HepG2 (cell line): ENCODE measurements at regions not wholly inside any gene's neighbourhood (a gene's known extent, or its start where the extent isn't known, plus 50 kb on each side); places are given as distances from the start of the nearest gene placed in this dataset.
"Not testable (repeated sequence)": the region's sequence is repeated elsewhere in the genome, so short reads cannot be mapped to it uniquely, and the experiment has no call there.

ENCODE experiments used
- ATAC-seq: fragments of 200-7000 bp; cut with Tn5 transposase; 3 replicates; pipeline ENCODE4 v1.9.1; 2020; ENCODE audit warnings: mild to moderate bottlenecking, moderate library complexity
- BruUV-seq: library from RNA; stranded (reverse); fragments of 400-500 nt; replicated peaks from 2 replicates; lab custom pipeline; 2021; lab: Mats Ljungman, UMichigan
- CTCF ChIA-PET: fragments of 300-600 bp; formaldehyde crosslinking; extraction: SDS; loops from one replicate; lab custom pipeline; 2021; ENCODE audit warnings: low total read pairs, inconsistent platforms, low intra/inter-chr PET ratio; lab: Yijun Ruan, JAX
- POLR2A ChIA-PET: fragments of 350-600 bp; sonication (Branson Sonifier 250); formaldehyde crosslinking; loops from one replicate; lab custom pipeline; 2020; ENCODE audit warnings: antibody characterized with exemption, inconsistent platforms; lab: Yijun Ruan, JAX
- DNase-seq: peaks from one replicate; pipeline ENCODE4 v3.0.0-alpha.2; 2015; ENCODE audit warnings: low spot score
- FAIRE-seq: peaks from 3 replicates; lab custom pipeline; 2011; peaks lifted over from hg19 to GRCh38; lab: Jason Lieb, UNC
- H2AFZ ChIP-seq: one replicate; pipeline ENCODE4 v1.6.1; 2011; ENCODE audit warnings: low read length, inconsistent platforms
- H3K27ac ChIP-seq: fragments of 300-600 bp; 3 replicates; pipeline ENCODE4 v1.8.0; 2011; ENCODE audit warnings: mixed run types, mild to moderate bottlenecking, mixed read lengths, low read length, inconsistent platforms; ENCODE audit not compliant: insufficient read depth; ENCODE audit errors: extremely low read length
- H3K27me3 ChIP-seq, 2 experiments: fragments of 200-600 bp in 1 of 2; 2 replicates in 1 of 2; 3 replicates in 1 of 2; pipeline versions ENCODE4 v1.6.0 to v1.8.0; 2011; ENCODE audit warnings: low read length in 2 of 2, mild to moderate bottlenecking in 2 of 2, moderate library complexity in 2 of 2, inconsistent platforms in 1 of 2; ENCODE audit not compliant: insufficient read depth in 2 of 2, control insufficient read depth in 1 of 2
- H3K36me3 ChIP-seq, 2 experiments: fragments of 200-600 bp in 1 of 2; replicated peaks in 1 of 2; 2 replicates in 1 of 2; 3 replicates in 1 of 2; pipeline versions ENCODE4 v1.5.1 to v1.8.0; 2011; ENCODE audit warnings: low read length in 2 of 2, inconsistent platforms in 1 of 2; ENCODE audit not compliant: insufficient read depth in 2 of 2, control insufficient read depth in 1 of 2
- H3K4me1 ChIP-seq: 2 replicates; pipeline ENCODE4 v1.5.1; 2012; ENCODE audit warnings: low read length, inconsistent platforms; ENCODE audit not compliant: insufficient read depth
- H3K4me2 ChIP-seq: 2 replicates; pipeline ENCODE4 v1.6.0; 2011; ENCODE audit warnings: low read depth, low read length, inconsistent platforms
- H3K4me3 ChIP-seq, 3 experiments: fragments of 200-600 bp in 1 of 3; sonication (generic), shearing (Covaris generic) in 1 of 3; replicated peaks in 1 of 3; 2 replicates each; pipeline ENCODE4 v1.5.1; 2011 to 2016; ENCODE audit warnings: low read length in 3 of 3, inconsistent platforms in 2 of 3, low read depth in 2 of 3, mild to moderate bottlenecking in 2 of 3, control low read depth in 1 of 3, mixed read lengths in 1 of 3; ENCODE audit not compliant: insufficient read depth in 1 of 3
- H3K79me2 ChIP-seq: one replicate; pipeline ENCODE4 v1.6.1; 2011; ENCODE audit warnings: low read length, inconsistent platforms; ENCODE audit not compliant: insufficient read depth
- H3K9ac ChIP-seq: 2 replicates; pipeline ENCODE4 v1.6.0; 2011; ENCODE audit warnings: mild to moderate bottlenecking, low read depth, low read length, inconsistent platforms; ENCODE audit not compliant: insufficient read depth
- H3K9me3 ChIP-seq: 2 replicates; pipeline ENCODE4 v1.5.1; 2012; ENCODE audit warnings: mild to moderate bottlenecking, low read length
- H4K20me1 ChIP-seq: 2 replicates; pipeline ENCODE4 v1.6.0; 2011; ENCODE audit warnings: inconsistent platforms, mild to moderate bottlenecking, low read length, moderate library complexity; ENCODE audit not compliant: insufficient read depth
- GZF1 ChIP-seq: sonication (generic); formaldehyde crosslinking; IDR thresholded peaks from 2 replicates; pipeline ENCODE4 v1.5.1; 2020; ENCODE audit warnings: mild to moderate bottlenecking, missing genetic modification reagents
- KLF6 ChIP-seq: IDR thresholded peaks from 2 replicates; pipeline ENCODE4 v1.8.0; 2016; ENCODE audit warnings: missing biosample characterization, missing genetic modification reagents
- MAFK ChIP-seq, 2 experiments: IDR thresholded peaks in 1 of 2; conservative IDR thresholded peaks in 1 of 2; 2 replicates each; pipeline ENCODE4 v1.6.1; 2011; ENCODE audit warnings: improper control_type of control experiment in 2 of 2, low read length in 2 of 2
- NFE2 ChIP-seq: sonication (generic); formaldehyde crosslinking; IDR thresholded peaks from 2 replicates; pipeline ENCODE4 v1.4.0; 2020; ENCODE audit warnings: missing genetic modification reagents
- ZC3H13 ChIP-seq: sonication (generic); formaldehyde crosslinking; IDR thresholded peaks from 2 replicates; pipeline ENCODE4 v1.8.1; 2023; ENCODE audit warnings: mild to moderate bottlenecking, missing genetic modification reagents, moderate library complexity
- ZNF839 ChIP-seq: sonication (generic); formaldehyde crosslinking; IDR thresholded peaks from 2 replicates; pipeline ENCODE4 v1.4.0; 2020; ENCODE audit warnings: missing genetic modification reagents, mild to moderate bottlenecking, borderline replicate concordance
- WGBS: methylation state at CpG from one replicate; pipeline ENCODE4 v1.1.6; 2017; ENCODE audit warnings: low lambda C conversion rate; 5-methylcytosine and 5-hydroxymethylcytosine counted together
- in situ Hi-C: cut with HindIII; loops from 2 replicates; pipeline ENCODE4 v1.10.0; 2017; ENCODE audit warnings: low pct_unique_long_range_greater_than_20kb; ENCODE audit not compliant: extremely low pct_ligation_motif_present
- intact Hi-C: fragments of 100-400 bp; cut with micrococcal nuclease; formaldehyde crosslinking; loops from one replicate; pipeline ENCODE4 v1.10.0; 2022; ENCODE audit not compliant: unreplicated experiment

- in situ Hi-C loops (no loop called here), intact Hi-C loops (loop anchor here (5.0 kb wide), 1 partner anchor 675 kb away; no protein-coding TSS in a partner anchor)
- ChIA-PET CTCF (no interaction called here), POLR2A (no interaction called here)
- Histone ChIP-seq H3K79me2 (no peaks in the 10 kb centered on the region), H3K36me3 (no peaks in the 10 kb centered on the region), H3K27me3 (no peaks in the 10 kb centered on the region; a peak in 1 of 5 replicates), H3K4me3 (no peak overlapping the region), H3K27ac (no peak overlapping the region), H3K9me3 (no peaks in the 10 kb centered on the region), H3K9ac (no peak overlapping the region), H3K4me1 (no peaks in the 10 kb centered on the region), H2AFZ (no peak overlapping the region), H3K4me2 (no peak overlapping the region), H4K20me1 (no peaks in the 10 kb centered on the region)
- no TSS peak for BruUV-seq
- FAIRE-seq (no peak), ATAC-seq (no peak), DNase-seq (no peak)
- TF ChIP-seq ZNF839 (CRISPR knock-in tag) (no peak), NFE2 (CRISPR knock-in tag) (no peak), KLF6 (no peak), ZC3H13 (no peak), GZF1 (no peak), MAFK (conservative IDR thresholded peaks at IDR 0.05 in 1 of 2, IDR thresholded peaks at IDR 0.05 in 1 of 2; ENCODE audit: low read length in 2 of 2) (peak; percentile 24 to 64; a peak in 2 of 4 replicates)
These were observed 152.2 kb downstream of the C3orf38 start for GRCh38 chr3:88301996-88302393.

DNA sequence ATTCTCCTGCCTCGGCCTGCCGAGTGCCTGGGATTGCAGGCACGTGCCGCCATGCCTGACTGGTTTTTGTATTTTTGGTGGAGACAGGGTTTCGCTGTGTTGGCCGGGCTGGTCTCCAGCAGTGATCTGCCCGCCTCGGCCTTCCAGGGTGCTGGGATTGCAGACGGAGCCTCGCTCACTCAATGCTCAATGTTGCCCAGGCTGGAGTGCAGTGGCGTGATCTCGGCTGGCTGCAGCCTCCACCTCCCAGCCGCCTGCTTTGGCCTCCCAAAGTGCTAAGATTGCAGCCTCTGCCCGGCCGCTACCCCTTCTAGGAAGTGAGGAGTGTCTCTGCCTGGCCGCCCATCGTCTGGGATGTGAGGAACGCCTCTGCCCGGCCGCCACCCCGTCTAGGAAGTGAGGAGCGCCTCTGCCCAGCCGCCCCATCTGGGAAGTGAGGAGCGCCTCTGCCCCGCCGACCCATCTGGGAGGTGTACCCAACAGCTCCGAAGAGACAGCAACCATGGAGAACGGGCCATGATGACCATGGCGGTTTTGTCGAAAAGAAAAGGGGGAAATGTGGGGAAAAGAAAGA lies 153.7 kb downstream of the C3orf38 start:
- FAIRE-seq, CTCF ChIA-PET: not testable (repeated sequence)
- intact Hi-C loops = loop anchor here (5.0 kb wide), 1 partner anchor 674 kb away; no protein-coding TSS in a partner anchor

More for the DNA sequence above, 153.7 kb downstream of the C3orf38 start:
- H3K9me3 ChIP-seq, BruUV-seq, H3K4me1 ChIP-seq, H4K20me1 ChIP-seq, DNase-seq, ATAC-seq, in situ Hi-C loops, H3K27ac ChIP-seq, POLR2A ChIA-PET, H3K79me2 ChIP-seq, H3K27me3 ChIP-seq, H2AFZ ChIP-seq, H3K9ac ChIP-seq, H3K36me3 ChIP-seq, H3K4me3 ChIP-seq, H3K4me2 ChIP-seq: not testable (repeated sequence)
- 58% methylated on average over 23 of the region's 30 CpGs for WGBS
